A673 (cell line): ENCODE measurements at regions not wholly inside any gene's neighbourhood (a gene's known extent, or its start where the extent isn't known, plus 50 kb on each side); places are given as distances from the start of the nearest gene placed in this dataset.

Experiments
- CTCF ChIP-seq: fragments of 300-800, 200-600 bp; sonication (generic); conservative IDR thresholded peaks from 2 replicates; pipeline ENCODE4 v1.5.1; 2017; ENCODE audit warnings: low read depth, mild to moderate bottlenecking, antibody characterized with exemption, low read length, moderate library complexity, mixed read lengths
- EZH2 ChIP-seq: fragments of 200-600 bp; sonication (generic); IDR thresholded peaks from 2 replicates; pipeline ENCODE4 v1.6.1; 2017; ENCODE audit warnings: borderline replicate concordance, low read depth, mild to moderate bottlenecking, mixed read lengths, antibody characterized with exemption, low read length; ENCODE audit not compliant: poor library complexity, severe bottlenecking

- TF ChIP-seq CTCF = no peak
- no peak for TF ChIP-seq EZH2
Observed at GRCh38 chr7:21334906-21335305, 93.0 kb upstream of the SP4 start.
